ENCODE measurements at regions not wholly inside any gene's neighbourhood (a gene's known extent, or its start where the extent isn't known, plus 50 kb on each side); places are given as distances from the start of the nearest gene placed in this dataset.

GRCh38 chr5:82465235-82465634 is 187.1 kb upstream of the RPS23 start:
- Histone ChIP-seq H3K4me2 (ENCODE audit: control insufficient read depth, insufficient read depth) (no peak overlapping the region), H3K4me1 (ENCODE audit: control insufficient read depth, insufficient read depth, low read length) (no peaks in the 10 kb centered on the region), H2AFZ (ENCODE audit: control insufficient read depth, low read depth, low read length) (no peak overlapping the region), H3K9me3 (replicated peaks; ENCODE audit: control insufficient read depth, insufficient read depth, low read length) (no peaks in the 10 kb centered on the region), H4K20me1 (ENCODE audit: control insufficient read depth, insufficient read depth) (no peaks in the 10 kb centered on the region), H3K9ac (ENCODE audit: control insufficient read depth, insufficient read depth, low read length) (no peak overlapping the region), H3K4me3 (no peak overlapping the region), H3K27ac (ENCODE audit: control insufficient read depth, insufficient read depth) (no peak overlapping the region), H3K27me3 (replicated peaks in 1 of 2; ENCODE audit: control insufficient read depth in 2 of 2, insufficient read depth in 2 of 2, low read length in 1 of 2) (no peaks in the 10 kb centered on the region), H3K36me3 (ENCODE audit: control insufficient read depth in 2 of 2, insufficient read depth in 2 of 2, low read length in 1 of 2) (no peaks in the 10 kb centered on the region), H3K79me2 (ENCODE audit: control insufficient read depth, insufficient read depth, low read length) (no peaks in the 10 kb centered on the region)
- CTCF ChIA-PET, result no interaction called here
- TF ChIP-seq PKNOX1 (IDR thresholded peaks at IDR 0.05) (no peak), MYC (IDR thresholded peaks at IDR 0.05; ENCODE audit: insufficient read depth, insufficient read length, insufficient replicate concordance, low read length, severe bottlenecking) (no peak), CBFB (IDR thresholded peaks at IDR 0.05; ENCODE audit: low read depth) (no peak), LARP7 (IDR thresholded peaks at IDR 0.05) (no peak), POU2F2 (IDR thresholded peaks at IDR 0.05; ENCODE audit: borderline replicate concordance, low read depth, low read length) (no peak), ZNF384 (IDR thresholded peaks at IDR 0.05; ENCODE audit: borderline replicate concordance, low read depth, low read length) (no peak), ZNF217 (IDR thresholded peaks at IDR 0.05) (no peak), NR2C1 (IDR thresholded peaks at IDR 0.05) (no peak), NR2F1 (conservative IDR thresholded peaks at IDR 0.05) (no peak), SIX5 (IDR thresholded peaks at IDR 0.05; ENCODE audit: low read depth, low read length, severe bottlenecking) (no peak), HDAC2 (IDR thresholded peaks at IDR 0.05) (no peak), NRF1 (conservative IDR thresholded peaks at IDR 0.05; ENCODE audit: low read depth, low read length) (no peak), HCFC1 (IDR thresholded peaks at IDR 0.05; ENCODE audit: low read length) (no peak)
- TF ChIP-seq, protein P1, sequence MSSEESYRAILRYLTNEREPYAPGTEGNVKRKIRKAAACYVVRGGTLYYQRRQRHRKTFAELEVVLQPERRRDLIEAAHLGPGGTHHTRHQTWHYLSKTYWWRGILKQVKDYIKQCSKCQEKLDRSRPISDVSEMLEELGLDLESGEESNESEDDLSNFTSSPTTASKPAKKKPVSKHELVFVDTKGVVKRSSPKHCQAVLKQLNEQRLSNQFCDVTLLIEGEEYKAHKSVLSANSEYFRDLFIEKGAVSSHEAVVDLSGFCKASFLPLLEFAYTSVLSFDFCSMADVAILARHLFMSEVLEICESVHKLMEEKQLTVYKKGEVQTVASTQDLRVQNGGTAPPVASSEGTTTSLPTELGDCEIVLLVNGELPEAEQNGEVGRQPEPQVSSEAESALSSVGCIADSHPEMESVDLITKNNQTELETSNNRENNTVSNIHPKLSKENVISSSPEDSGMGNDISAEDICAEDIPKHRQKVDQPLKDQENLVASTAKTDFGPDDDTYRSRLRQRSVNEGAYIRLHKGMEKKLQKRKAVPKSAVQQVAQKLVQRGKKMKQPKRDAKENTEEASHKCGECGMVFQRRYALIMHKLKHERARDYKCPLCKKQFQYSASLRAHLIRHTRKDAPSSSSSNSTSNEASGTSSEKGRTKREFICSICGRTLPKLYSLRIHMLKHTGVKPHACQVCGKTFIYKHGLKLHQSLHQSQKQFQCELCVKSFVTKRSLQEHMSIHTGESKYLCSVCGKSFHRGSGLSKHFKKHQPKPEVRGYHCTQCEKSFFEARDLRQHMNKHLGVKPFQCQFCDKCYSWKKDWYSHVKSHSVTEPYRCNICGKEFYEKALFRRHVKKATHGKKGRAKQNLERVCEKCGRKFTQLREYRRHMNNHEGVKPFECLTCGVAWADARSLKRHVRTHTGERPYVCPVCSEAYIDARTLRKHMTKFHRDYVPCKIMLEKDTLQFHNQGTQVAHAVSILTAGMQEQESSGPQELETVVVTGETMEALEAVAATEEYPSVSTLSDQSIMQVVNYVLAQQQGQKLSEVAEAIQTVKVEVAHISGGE (CRISPR knock-in tag; IDR thresholded peaks at IDR 0.05), result no peak
- RAD21 ChIA-PET (ENCODE audit: unreplicated experiment), result no interaction called here
- intact Hi-C loops (cut with micrococcal nuclease; ENCODE audit: unreplicated experiment), result no loop called here
- DNase-seq (ENCODE audit: low read depth, low spot score), result no peak
- ATAC-seq, result no peak
- 28% methylated on average over 3 of the region's 3 CpGs for WGBS (ENCODE audit: insufficient coverage, insufficient replicate concordance, low lambda C conversion rate, missing lambda C conversion rate)
- SMC1A ChIA-PET (ENCODE audit: uncharacterized antibody, unreplicated experiment), result no interaction called here
- POLR2A ChIA-PET, result no interaction called here
- BruUV-seq (replicated peaks), result no TSS peak
- in situ Hi-C loops (cut with MboI), result no loop called here
- FAIRE-seq, result no peak

Measured in GM12878 (cell line).